ENCODE measurements at regions not wholly inside any gene's neighbourhood (a gene's known extent, or its start where the extent isn't known, plus 50 kb on each side); places are given as distances from the start of the nearest gene placed in this dataset.
"Not testable (repeated sequence)": the region's sequence is repeated elsewhere in the genome, so short reads cannot be mapped to it uniquely, and the experiment has no call there.

GRCh38 chr13:54484166-54484565, 1455.6 kb downstream of the OLFM4 start:
- no peaks in the 10 kb centered on the region for H3K27me3 Mint-ChIP-seq (ENCODE audit: insufficient read depth)
- intact Hi-C loops (cut with micrococcal nuclease) = no loop called here
- no peak for DNase-seq (ENCODE audit: low spot score)
- no peak overlapping the region for H3K27ac Mint-ChIP-seq
- peaks cover 20% of the 10 kb centered on the region for H3K9me3 Mint-ChIP-seq
- H3K36me3 Mint-ChIP-seq (ENCODE audit: low read depth) = no peaks in the 10 kb centered on the region
- H3K4me3 Mint-ChIP-seq = no peak overlapping the region
- no peaks in the 10 kb centered on the region for H3K4me1 Mint-ChIP-seq (ENCODE audit: low read depth)

DNA sequence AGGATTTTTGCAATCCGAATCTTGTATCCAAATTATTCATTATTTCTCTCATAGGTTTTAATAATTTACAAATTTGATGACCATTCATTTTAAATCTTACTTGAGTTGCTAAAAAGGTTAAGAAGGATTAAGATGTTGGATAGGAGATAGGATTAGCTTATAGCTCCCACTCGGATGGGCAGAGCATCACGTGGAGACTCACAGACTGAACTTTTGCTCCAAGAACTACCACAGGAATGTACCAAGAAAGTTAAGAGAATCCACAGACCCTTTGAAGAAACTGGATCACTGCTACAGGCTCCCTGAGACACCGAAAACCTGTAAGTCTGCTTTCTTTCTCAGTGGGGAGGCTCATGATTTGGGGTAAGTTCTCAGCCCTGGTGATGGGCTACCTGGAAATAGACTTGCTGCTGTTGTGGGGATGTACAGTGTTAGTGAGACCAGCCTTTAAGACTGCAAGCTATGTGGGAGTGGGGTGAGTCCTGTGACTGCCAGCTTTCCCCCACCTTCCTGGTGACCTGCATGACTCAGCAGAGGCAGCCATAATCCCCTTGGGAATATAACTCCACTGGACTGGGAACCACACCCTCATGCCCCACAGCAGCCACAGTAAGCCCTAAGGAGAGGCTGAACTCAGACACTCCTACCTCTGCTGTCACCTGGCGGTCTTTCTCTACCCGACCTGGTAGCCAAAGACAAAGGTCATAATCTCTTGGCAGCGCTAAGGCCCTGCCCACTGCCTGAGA, 1458.0 kb downstream of the OLFM4 start:
- H3K27ac Mint-ChIP-seq = no peak overlapping the region
- intact Hi-C loops (cut with micrococcal nuclease) = no loop called here
- H3K36me3 Mint-ChIP-seq (ENCODE audit: low read depth) = no peaks in the 10 kb centered on the region
- peaks cover 42% of the 10 kb centered on the region for H3K9me3 Mint-ChIP-seq
- no peak for DNase-seq (ENCODE audit: low spot score)
- no peaks in the 10 kb centered on the region for H3K27me3 Mint-ChIP-seq (ENCODE audit: insufficient read depth)
- no peak overlapping the region for H3K4me3 Mint-ChIP-seq
- H3K4me1 Mint-ChIP-seq (ENCODE audit: low read depth) = no peaks in the 10 kb centered on the region

GRCh38 chr13:54489359-54489758, 1460.7 kb downstream of the OLFM4 start:
- H3K4me1 Mint-ChIP-seq (ENCODE audit: low read depth) = no peaks in the 10 kb centered on the region

GRCh38 chr13:54492995-54493394, 1464.4 kb downstream of the OLFM4 start:
- DNase-seq (ENCODE audit: low spot score) = no peak
- H3K4me1 Mint-ChIP-seq (ENCODE audit: low read depth) = no peaks in the 10 kb centered on the region
- H3K27me3 Mint-ChIP-seq (ENCODE audit: insufficient read depth) = no peaks in the 10 kb centered on the region
- intact Hi-C loops (cut with micrococcal nuclease) = no loop called here
- H3K4me3 Mint-ChIP-seq = no peak overlapping the region
- no peaks in the 10 kb centered on the region for H3K36me3 Mint-ChIP-seq (ENCODE audit: low read depth)
- H3K27ac Mint-ChIP-seq = no peak overlapping the region
- H3K9me3 Mint-ChIP-seq = peaks cover 50% of the 10 kb centered on the region

More at GRCh38 chr13:54489359-54489758, 1460.7 kb downstream of the OLFM4 start:
- no peaks in the 10 kb centered on the region for H3K36me3 Mint-ChIP-seq (ENCODE audit: low read depth)
- H3K9me3 Mint-ChIP-seq = peaks cover 46% of the 10 kb centered on the region
- DNase-seq (ENCODE audit: low spot score) = no peak
- no peak overlapping the region for H3K27ac Mint-ChIP-seq
- intact Hi-C loops (cut with micrococcal nuclease) = no loop called here
- no peak overlapping the region for H3K4me3 Mint-ChIP-seq
- H3K27me3 Mint-ChIP-seq (ENCODE audit: insufficient read depth) = no peaks in the 10 kb centered on the region

DNA sequence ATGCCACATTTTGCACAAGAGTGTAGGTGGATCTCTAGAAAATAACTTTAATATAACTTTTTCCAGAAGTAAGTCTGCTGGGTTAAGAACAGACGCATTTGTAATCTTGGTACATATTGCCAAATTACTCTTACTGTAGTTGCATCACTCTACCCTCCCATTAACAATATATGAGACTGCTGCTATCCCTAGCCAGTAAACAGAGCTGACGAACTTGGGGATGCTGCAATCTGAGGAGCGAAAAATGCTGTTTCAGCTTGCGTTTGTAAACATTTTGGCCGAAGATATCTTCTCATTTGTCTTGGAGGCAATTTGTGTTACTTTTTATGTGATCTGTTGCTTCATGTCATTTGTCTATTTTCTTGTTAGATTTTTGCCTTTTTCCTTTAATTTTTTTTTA, 1482.8 kb downstream of the OLFM4 start:
- intact Hi-C loops (cut with micrococcal nuclease) = no loop called here
- Mint-ChIP-seq H3K36me3 (ENCODE audit: low read depth) (no peaks in the 10 kb centered on the region), H3K27ac (no peak overlapping the region), H3K9me3 (peaks cover 5% of the 10 kb centered on the region), H3K4me3 (no peak overlapping the region), H3K4me1 (ENCODE audit: low read depth) (no peaks in the 10 kb centered on the region), H3K27me3 (ENCODE audit: insufficient read depth) (no peaks in the 10 kb centered on the region)
- DNase-seq (ENCODE audit: low spot score) = no peak

DNA sequence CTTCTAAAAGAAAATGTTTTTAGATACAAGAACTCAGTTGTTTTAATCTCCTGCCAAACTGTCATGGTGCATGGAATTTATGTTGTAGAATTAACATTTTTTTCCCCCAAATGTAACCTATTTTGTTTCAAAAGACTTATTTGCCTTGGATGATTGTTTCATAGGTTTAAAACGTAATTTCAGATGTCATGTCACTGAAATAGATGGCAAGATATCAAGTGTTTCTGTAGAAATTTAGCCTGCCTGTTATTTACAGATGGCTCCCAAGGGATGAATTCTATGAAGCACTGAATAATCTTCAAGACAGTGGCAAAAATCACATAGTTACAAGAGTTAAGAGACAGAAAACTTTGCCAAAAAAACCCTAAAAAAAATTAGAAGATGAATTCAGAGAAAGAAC, 1484.6 kb downstream of the OLFM4 start:
- Mint-ChIP-seq H3K27ac (no peak overlapping the region), H3K9me3 (peaks cover under 1% of the 10 kb centered on the region), H3K4me3 (no peak overlapping the region), H3K27me3 (ENCODE audit: insufficient read depth) (no peaks in the 10 kb centered on the region), H3K4me1 (ENCODE audit: low read depth) (no peaks in the 10 kb centered on the region), H3K36me3 (ENCODE audit: low read depth) (no peaks in the 10 kb centered on the region)
- intact Hi-C loops (cut with micrococcal nuclease) = no loop called here
- no peak for DNase-seq (ENCODE audit: low spot score)

DNA sequence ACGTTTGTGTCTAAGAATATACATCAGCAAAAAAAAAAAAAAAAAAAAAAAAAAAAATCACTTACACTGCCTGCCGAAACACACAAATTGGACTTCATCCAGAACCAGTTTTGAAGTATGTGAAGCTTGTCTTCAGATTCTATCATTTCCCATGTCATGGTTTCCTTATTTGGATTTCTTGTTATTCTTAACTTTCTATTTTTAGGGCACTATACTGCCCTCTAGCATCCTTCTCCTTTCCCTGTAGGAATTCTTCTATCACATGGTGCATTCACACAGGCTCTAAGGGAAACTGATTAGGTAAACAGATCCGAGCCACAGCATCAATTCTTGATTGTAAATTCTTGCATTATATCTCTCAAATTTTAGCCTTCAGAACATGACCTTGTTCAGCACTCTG, 1507.5 kb downstream of the OLFM4 start:
- H3K9me3 Mint-ChIP-seq = peaks cover 8% of the 10 kb centered on the region

DNA sequence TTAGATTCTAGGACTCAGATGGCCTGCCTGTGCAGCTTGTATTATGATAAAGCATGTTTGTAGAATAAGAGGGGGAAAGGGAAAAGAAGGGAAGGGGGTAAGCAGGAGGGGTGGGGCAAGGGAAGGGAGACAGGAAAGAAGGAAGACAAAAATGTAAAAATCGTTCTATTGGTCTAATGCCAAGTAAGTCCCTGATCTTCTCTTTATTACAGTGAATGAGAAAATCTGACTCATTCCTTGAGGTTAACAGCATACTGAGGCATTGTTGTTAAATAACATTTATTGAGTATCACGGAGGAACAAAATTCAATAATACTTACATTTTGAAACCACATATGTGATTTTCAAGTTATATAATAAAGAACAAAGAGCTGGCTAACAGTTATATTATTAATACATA, 1534.7 kb downstream of the OLFM4 start:
- no peak overlapping the region for H3K27ac Mint-ChIP-seq
- no peaks in the 10 kb centered on the region for H3K27me3 Mint-ChIP-seq (ENCODE audit: insufficient read depth)
- H3K4me3 Mint-ChIP-seq = no peak overlapping the region
- H3K4me1 Mint-ChIP-seq (ENCODE audit: low read depth) = no peaks in the 10 kb centered on the region
- peaks cover 7% of the 10 kb centered on the region for H3K9me3 Mint-ChIP-seq
- intact Hi-C loops (cut with micrococcal nuclease) = no loop called here
- DNase-seq (ENCODE audit: low spot score) = no peak
- H3K36me3 Mint-ChIP-seq (ENCODE audit: low read depth) = no peaks in the 10 kb centered on the region

More for the DNA sequence above, 1507.5 kb downstream of the OLFM4 start:
- no peak overlapping the region for H3K27ac Mint-ChIP-seq
- H3K27me3 Mint-ChIP-seq (ENCODE audit: insufficient read depth) = no peaks in the 10 kb centered on the region
- H3K36me3 Mint-ChIP-seq (ENCODE audit: low read depth) = no peaks in the 10 kb centered on the region
- intact Hi-C loops (cut with micrococcal nuclease) = no loop called here
- H3K4me3 Mint-ChIP-seq = no peak overlapping the region
- no peak for DNase-seq (ENCODE audit: low spot score)
- no peaks in the 10 kb centered on the region for H3K4me1 Mint-ChIP-seq (ENCODE audit: low read depth)

DNA sequence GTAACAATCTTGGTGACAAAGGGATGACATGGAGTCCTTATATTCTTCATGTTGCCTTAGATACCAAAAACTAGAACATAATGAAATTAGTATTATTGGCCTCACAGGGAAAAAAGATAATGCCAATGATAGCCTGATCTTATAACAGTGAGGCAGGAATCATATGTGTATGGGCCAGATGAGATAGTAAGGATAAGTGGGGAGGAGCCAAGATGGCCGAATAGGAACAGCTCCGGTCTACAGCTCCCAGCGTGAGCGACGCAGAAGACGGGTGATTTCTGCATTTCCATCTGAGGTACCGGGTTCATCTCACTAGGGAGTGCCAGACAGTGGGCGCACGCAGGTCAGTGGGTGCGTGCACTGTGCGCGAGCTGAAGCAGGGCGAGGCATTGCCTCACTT, 1543.4 kb downstream of the OLFM4 start:
- intact Hi-C loops (cut with micrococcal nuclease); H3K4me3 Mint-ChIP-seq; H3K4me1 Mint-ChIP-seq (ENCODE audit: low read depth); H3K36me3 Mint-ChIP-seq (ENCODE audit: low read depth); H3K27me3 Mint-ChIP-seq (ENCODE audit: insufficient read depth); DNase-seq (ENCODE audit: low spot score): not testable (repeated sequence)
- Mint-ChIP-seq H3K27ac (peak overlapping the region; percentile 13), H3K9me3 (peaks cover 28% of the 10 kb centered on the region)

DNA sequence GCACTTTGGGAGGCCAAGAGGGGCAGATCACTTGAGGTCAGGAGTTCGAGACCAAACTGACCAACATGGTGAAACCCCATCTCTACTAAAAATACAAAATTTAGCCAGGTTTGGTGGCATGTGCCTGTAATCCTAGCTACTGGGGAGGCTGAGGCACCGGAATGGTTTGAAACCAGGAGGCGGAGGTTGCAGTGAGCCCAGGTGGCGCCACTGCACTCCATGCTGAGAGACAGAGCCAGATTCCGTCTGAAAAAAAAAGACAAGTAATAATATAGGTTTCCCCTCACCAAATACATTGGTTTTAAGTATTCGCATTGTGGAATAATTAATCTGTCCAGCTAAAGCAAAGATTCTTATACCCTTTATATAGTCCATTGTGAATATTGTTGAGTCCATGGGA, 1544.6 kb downstream of the OLFM4 start:
- no peaks in the 10 kb centered on the region for H3K27me3 Mint-ChIP-seq (ENCODE audit: insufficient read depth)
- H3K9me3 Mint-ChIP-seq = peaks cover 26% of the 10 kb centered on the region
- no peak for DNase-seq (ENCODE audit: low spot score)

DNA sequence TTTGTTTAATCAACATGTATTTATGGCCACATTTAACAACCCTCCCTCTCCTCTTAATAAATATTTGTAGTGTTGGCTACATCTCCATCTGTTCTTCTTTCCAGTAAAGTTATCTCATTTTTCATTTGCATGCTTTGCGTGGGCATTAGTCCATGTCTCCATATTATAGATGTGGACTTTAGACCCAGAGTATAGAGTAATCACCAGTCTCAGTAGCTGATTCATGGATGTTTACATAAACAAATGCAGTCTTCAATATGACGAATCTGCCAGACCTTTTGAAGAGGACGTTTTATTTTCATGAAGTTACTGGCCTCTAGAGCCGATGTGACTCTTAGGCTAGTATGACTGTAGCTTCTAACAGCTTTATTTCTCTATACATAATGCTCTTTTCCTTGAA, 1546.2 kb downstream of the OLFM4 start:
- intact Hi-C loops (cut with micrococcal nuclease) = no loop called here
- Mint-ChIP-seq H3K4me3 (no peak overlapping the region), H3K4me1 (ENCODE audit: low read depth) (no peaks in the 10 kb centered on the region), H3K27me3 (ENCODE audit: insufficient read depth) (no peaks in the 10 kb centered on the region), H3K9me3 (peaks cover 20% of the 10 kb centered on the region), H3K36me3 (ENCODE audit: low read depth) (no peaks in the 10 kb centered on the region), H3K27ac (no peak overlapping the region)
- no peak for DNase-seq (ENCODE audit: low spot score)

More for the DNA sequence above, 1544.6 kb downstream of the OLFM4 start:
- intact Hi-C loops (cut with micrococcal nuclease) = no loop called here
- H3K4me1 Mint-ChIP-seq (ENCODE audit: low read depth) = no peaks in the 10 kb centered on the region
- H3K4me3 Mint-ChIP-seq = no peak overlapping the region
- H3K36me3 Mint-ChIP-seq (ENCODE audit: low read depth) = no peaks in the 10 kb centered on the region
- no peak overlapping the region for H3K27ac Mint-ChIP-seq

DNA sequence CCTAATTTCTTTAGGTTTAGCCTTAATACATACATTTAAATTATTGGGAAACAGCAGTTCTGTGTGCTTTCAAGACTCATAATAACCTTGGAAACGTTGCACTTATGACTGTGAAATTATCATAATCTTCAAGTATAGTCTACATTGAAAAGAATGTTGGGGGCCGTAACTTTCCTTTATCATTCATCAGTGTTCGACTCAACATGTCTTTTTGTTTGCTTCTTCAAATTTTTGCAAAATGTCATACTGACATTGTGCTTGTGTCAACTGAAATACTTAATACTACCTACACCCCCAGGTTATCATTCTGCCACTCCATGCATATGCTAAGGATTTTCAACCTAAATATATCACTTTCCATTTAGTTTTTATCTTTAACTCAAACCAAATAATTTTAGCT, 1562.9 kb downstream of the OLFM4 start:
- intact Hi-C loops (cut with micrococcal nuclease) = no loop called here
- H3K27me3 Mint-ChIP-seq (ENCODE audit: insufficient read depth) = no peaks in the 10 kb centered on the region
- H3K27ac Mint-ChIP-seq = no peak overlapping the region
- peaks cover 34% of the 10 kb centered on the region for H3K9me3 Mint-ChIP-seq
- H3K4me1 Mint-ChIP-seq (ENCODE audit: low read depth) = no peaks in the 10 kb centered on the region
- no peak for DNase-seq (ENCODE audit: low spot score)
- no peaks in the 10 kb centered on the region for H3K36me3 Mint-ChIP-seq (ENCODE audit: low read depth)
- H3K4me3 Mint-ChIP-seq = no peak overlapping the region

GRCh38 chr13:54592201-54592600, 1563.6 kb downstream of the OLFM4 start:
- intact Hi-C loops (cut with micrococcal nuclease) = no loop called here
- H3K36me3 Mint-ChIP-seq (ENCODE audit: low read depth) = no peaks in the 10 kb centered on the region

DNA sequence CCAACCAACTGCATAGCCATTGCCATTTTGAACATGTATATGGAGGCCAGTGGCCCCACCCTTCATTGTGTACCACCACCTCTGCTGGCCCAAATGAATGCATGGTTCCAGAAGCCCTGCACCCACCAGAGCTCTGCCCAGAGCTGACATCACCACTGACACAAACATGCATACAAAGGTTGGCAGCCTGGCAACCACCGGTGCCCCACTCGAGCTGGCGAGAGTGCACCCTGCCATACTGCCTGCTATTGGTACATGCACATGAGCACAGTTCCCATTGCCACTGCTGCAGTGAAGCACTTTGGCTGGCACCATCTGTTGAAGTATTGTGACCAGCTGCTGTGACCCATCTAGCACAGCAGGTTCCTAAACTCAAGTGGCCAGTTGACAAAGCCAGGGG, 1564.9 kb downstream of the OLFM4 start:
- Mint-ChIP-seq H3K4me1 (ENCODE audit: low read depth) (no peaks in the 10 kb centered on the region), H3K36me3 (ENCODE audit: low read depth) (no peaks in the 10 kb centered on the region), H3K9me3 (peaks cover 37% of the 10 kb centered on the region), H3K4me3 (no peak overlapping the region), H3K27ac (no peak overlapping the region), H3K27me3 (ENCODE audit: insufficient read depth) (no peaks in the 10 kb centered on the region)
- intact Hi-C loops (cut with micrococcal nuclease) = no loop called here
- no peak for DNase-seq (ENCODE audit: low spot score)

More at GRCh38 chr13:54592201-54592600, 1563.6 kb downstream of the OLFM4 start:
- Mint-ChIP-seq H3K27me3 (ENCODE audit: insufficient read depth) (no peaks in the 10 kb centered on the region), H3K4me3 (no peak overlapping the region), H3K4me1 (ENCODE audit: low read depth) (no peaks in the 10 kb centered on the region), H3K9me3 (peaks cover 37% of the 10 kb centered on the region), H3K27ac (no peak overlapping the region)
- no peak for DNase-seq (ENCODE audit: low spot score)
